WERI-Rb-1 (cell line): ENCODE measurements at regions not wholly inside any gene's neighbourhood (a gene's known extent, or its start where the extent isn't known, plus 50 kb on each side); places are given as distances from the start of the nearest gene placed in this dataset.

Experiments used
- DNase-seq: peaks from one replicate; pipeline ENCODE4 v3.0.0-alpha.2; 2020
- H3K27ac ChIP-seq: fragments of 250-450 bp; sonication (Bioruptor Pico); 2 replicates; pipeline ENCODE4 v1.5.1; 2020; ENCODE audit warnings: mild to moderate bottlenecking, moderate library complexity
- H3K27me3 ChIP-seq: fragments of 250-450 bp; sonication (Bioruptor Pico); 2 replicates; pipeline ENCODE4 v1.5.1; 2021; ENCODE audit warnings: mild to moderate bottlenecking, low read depth, moderate library complexity; ENCODE audit not compliant: insufficient read depth, severe bottlenecking
- H3K36me3 ChIP-seq: fragments of 250-450 bp; sonication (Bioruptor Pico); 2 replicates; pipeline ENCODE4 v1.5.1; 2020; ENCODE audit warnings: mild to moderate bottlenecking, moderate library complexity
- H3K4me3 ChIP-seq: 2 replicates; pipeline ENCODE4 v1.5.1; 2011; ENCODE audit warnings: low read depth, mild to moderate bottlenecking, control low read depth, low read length
- H3K9me3 ChIP-seq: fragments of 250-450 bp; sonication (Bioruptor Pico); 2 replicates; pipeline ENCODE4 v1.5.1; 2021; ENCODE audit warnings: mild to moderate bottlenecking, moderate library complexity; ENCODE audit not compliant: severe bottlenecking
- CTCF ChIP-seq: IDR thresholded peaks from 2 replicates; pipeline ENCODE4 v1.5.1; 2011; ENCODE audit warnings: low read depth, mild to moderate bottlenecking, control low read depth, inconsistent platforms, low read length

- Histone ChIP-seq H3K9me3 (no peaks in the 10 kb centered on the region), H3K36me3 (no peaks in the 10 kb centered on the region), H3K4me3 (no peak overlapping the region), H3K27me3 (peaks cover 23% of the 10 kb centered on the region), H3K27ac (no peak overlapping the region)
- DNase-seq: no peak
- no peak for TF ChIP-seq CTCF
Observed at GRCh38 chrX:63959975-63960374, 175.0 kb upstream of the ARHGEF9 start.

- no peak for DNase-seq
- no peak for TF ChIP-seq CTCF
- Histone ChIP-seq H3K4me3 (no peak overlapping the region), H3K9me3 (no peaks in the 10 kb centered on the region), H3K36me3 (no peaks in the 10 kb centered on the region), H3K27ac (no peak overlapping the region), H3K27me3 (peaks cover 30% of the 10 kb centered on the region)
Observed at GRCh38 chrX:63958134-63958865, 173.3 kb upstream of the ARHGEF9 start.

GRCh38 chrX:63935835-63936234 lies 150.8 kb upstream of the ARHGEF9 start:
- no peak overlapping the region for H3K27ac ChIP-seq
- no peak for TF ChIP-seq CTCF
- no peak for DNase-seq

GRCh38 chrX:63934791-63935190 lies 149.8 kb upstream of the ARHGEF9 start:
- no peak for DNase-seq
- Histone ChIP-seq H3K9me3 (no peaks in the 10 kb centered on the region), H3K27ac (no peak overlapping the region), H3K27me3 (peaks cover 10% of the 10 kb centered on the region), H3K4me3 (no peak overlapping the region), H3K36me3 (no peaks in the 10 kb centered on the region)
- TF ChIP-seq CTCF: no peak

More at GRCh38 chrX:63935835-63936234, 150.8 kb upstream of the ARHGEF9 start:
- Histone ChIP-seq H3K4me3 (no peak overlapping the region), H3K36me3 (no peaks in the 10 kb centered on the region), H3K9me3 (no peaks in the 10 kb centered on the region), H3K27me3 (peaks cover 9% of the 10 kb centered on the region)

- peaks cover 10% of the 10 kb centered on the region for H3K27me3 ChIP-seq
- DNase-seq: no peak
- H3K27ac ChIP-seq: no peak overlapping the region
Observed at GRCh38 chrX:63934160-63934559, 149.1 kb upstream of the ARHGEF9 start.

More at GRCh38 chrX:63934160-63934559, 149.1 kb upstream of the ARHGEF9 start:
- no peak for TF ChIP-seq CTCF
- H3K36me3 ChIP-seq: no peaks in the 10 kb centered on the region
- H3K9me3 ChIP-seq: no peaks in the 10 kb centered on the region
- H3K4me3 ChIP-seq: no peak overlapping the region
